Umbilical cord (tissue), 1 donor: ENCODE measurements at regions not wholly inside any gene's neighbourhood (a gene's known extent, or its start where the extent isn't known, plus 50 kb on each side); places are given as distances from the start of the nearest gene placed in this dataset.

Experiments used
- DNase-seq: peaks from one replicate; pipeline ENCODE4 v3.0.0-alpha.2; 2015; ENCODE audit warnings: low spot score

DNA sequence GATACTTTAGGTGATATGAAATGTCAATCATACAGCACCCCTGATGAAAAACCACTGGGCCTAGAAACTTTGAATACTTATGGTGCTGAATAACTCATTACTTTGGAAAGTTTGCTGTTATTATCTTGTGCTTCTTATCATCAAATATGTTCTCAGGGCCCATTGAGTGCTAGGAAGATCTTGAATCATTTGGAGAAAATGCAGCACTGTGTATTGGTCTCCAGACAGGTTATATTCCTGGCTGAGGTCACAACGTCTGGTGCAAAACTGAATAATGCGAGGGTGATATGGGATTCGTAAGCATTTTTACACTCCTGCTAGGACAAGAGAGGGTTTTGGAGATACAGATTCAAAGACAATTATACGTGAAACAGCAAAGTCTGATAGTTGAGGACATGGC lies 249.4 kb upstream of the TNC start:
- DNase-seq: no peak

DNA sequence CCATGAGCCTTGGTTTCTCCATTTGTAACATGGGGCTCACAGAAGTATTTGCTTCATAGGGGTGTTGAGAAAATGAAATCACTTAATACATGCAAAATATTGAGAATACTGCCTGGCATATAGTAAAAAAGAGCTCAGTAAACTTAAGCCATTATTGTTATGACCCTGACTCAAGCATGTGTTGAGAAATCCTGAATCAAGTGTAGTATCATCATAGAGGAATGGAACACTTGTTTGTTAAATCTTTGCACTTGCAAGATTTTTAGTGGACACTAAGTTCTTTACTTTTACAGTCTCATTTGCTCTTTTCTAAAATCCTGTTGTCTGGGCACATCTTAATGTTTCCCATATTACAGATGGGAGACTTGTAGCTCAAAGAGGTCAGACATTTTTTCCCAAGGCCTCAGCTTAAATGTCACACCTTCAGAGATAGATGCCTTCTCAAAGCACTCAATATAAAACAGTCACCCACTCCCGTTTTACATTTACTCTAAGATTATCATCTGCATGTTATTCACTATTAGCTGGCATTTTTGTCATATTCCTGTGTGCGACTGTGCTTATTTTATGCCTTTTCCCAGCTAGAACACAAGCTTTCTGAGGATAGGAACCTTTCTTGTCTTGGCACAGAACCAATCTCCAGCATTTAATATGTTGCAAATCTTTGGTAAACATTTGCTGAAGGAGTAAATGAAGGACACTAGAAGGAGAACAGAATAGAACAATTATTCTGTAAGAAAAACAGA lies 250.0 kb upstream of the TNC start:
- DNase-seq: no peak

DNA sequence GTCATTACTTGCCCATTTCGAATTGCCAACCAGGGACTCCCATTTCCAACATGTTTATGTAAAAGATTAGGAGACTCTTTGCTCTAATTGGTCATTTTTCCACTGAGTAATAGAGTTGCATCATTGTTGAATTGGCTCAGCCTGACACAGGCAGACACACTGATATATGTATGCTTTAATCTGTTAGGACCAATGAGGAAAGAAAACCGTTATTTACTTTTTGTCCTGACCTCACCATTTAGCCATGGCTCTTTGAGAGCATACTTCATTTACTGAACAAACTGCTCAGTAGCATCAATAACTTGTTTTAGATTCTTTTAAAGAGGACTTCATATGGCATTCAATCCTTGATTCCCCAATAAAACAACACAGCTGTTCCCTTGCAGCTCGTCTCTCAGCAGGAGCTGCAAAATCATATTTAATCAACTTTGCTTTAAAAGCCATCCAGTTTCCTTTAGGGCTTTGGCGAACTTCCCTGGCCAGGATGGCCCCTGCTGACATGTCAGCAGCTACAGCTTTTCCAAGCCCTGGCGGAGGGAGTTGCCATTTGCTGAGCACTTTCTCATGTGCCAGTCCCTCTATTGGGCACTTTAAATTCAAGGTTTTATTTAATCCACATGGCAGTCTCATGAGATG lies 251.5 kb upstream of the TNC start:
- DNase-seq: peak; percentile 69

DNA sequence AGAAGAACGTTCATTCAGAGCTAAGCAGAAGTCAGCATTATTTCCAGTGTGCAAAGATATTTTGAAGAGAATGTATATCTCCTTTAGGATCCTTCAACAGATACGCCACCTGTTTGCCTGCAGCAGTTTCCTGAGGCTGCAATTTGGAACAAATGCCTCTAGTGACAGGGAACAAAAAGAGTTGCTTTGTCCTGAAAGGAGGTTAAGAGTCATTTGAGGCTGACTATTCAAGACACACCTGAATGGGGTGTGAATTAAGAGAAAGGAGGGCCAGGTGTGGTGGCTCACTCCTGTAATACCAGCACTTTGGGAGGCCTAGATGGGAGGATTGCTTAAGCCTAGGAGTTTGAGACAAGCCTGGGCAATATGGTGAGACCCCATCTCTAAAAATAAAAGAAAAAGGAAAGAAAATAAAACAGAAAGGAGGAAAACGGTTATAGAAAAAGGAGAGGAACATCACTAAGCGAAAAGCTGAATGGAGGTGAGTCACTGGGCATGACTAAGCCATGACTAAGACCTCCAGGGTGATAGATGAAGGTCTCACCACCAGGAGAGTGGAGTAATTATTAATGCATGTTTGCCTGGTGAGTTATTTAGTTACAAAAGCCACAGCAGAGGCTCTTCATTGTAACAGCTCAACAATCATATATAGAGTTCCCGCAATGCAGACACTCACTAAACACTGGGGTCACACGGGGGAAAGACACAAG lies 255.2 kb upstream of the TNC start:
- DNase-seq: no peak

DNA sequence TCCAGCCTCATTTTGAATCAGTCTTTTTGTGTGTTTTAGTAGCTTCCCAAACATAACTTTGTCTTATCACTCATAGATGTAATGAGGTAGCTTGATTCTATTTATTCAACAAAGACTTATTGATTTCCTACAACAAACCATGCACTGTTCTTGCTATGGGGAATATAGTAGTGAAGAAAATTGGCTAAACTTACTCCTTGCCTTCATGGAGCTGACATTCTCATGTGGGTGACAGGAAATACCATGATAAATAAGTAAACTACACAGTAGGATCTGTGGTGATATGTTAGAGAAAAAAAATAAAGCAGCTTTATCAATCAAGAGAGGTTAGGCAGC lies 255.7 kb upstream of the TNC start:
- no peak for DNase-seq

DNA sequence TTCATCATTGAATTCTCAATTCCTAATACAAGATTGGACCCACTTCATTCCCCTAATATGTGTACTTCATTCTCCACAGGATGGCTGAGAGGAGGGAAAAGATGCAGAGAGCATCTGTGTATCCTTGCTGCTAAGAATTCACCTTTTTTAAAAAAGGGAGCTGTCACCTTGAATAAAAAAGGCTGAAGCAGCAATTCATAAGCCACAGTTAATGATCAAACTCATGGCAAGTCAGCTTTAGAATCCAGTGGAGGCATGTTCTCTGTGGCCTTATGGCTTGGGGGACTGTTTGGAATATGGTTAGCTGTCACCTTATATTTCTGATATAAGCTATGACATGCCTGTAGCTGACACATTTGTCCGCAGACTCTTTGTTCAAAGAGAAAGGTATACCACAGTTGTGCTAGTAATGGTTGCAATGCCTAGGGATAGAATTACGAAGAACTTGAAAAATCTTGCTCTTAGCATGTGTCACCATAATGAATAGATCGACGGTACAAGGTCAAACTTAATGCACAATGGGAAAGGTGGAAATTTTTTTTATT lies 256.8 kb upstream of the TNC start:
- DNase-seq: no peak

DNA sequence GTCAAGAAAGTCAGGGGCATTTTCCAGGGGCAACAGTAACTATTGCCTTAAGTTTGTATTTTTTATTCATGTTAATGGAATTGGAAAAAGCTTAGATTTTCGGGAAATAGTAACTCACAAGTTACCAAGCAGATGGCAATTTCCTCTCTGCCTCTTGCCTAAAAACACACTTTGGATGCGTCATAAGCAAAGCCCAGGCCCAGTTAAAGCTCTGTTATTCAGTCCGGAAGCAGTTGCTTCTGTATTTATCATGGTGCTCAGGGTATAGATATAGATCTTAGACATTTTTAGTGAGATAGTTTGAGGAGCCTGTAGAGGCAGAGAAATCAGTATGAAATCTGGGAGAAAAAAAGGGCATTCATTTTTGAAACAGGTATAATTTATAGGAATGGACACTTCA lies 260.3 kb upstream of the TNC start:
- DNase-seq: no peak

DNA sequence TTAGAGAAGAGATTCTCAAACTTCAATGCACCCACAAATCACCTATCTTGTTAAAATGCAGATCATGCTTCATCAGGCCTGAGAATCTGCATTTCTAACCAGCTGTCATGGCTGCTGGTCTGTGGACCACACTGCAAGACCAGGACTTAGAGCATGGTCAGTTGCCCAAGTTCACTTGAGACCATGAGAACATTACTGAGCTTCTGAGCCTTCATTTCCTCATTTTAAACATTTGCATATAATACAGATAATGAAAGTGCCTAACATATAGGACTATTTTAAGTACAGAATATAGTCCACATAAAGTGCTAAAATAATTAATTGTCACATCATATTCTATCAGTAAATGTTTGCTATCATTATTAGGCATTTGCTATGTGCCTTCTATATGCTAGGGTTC lies 260.8 kb upstream of the TNC start:
- no peak for DNase-seq

DNA sequence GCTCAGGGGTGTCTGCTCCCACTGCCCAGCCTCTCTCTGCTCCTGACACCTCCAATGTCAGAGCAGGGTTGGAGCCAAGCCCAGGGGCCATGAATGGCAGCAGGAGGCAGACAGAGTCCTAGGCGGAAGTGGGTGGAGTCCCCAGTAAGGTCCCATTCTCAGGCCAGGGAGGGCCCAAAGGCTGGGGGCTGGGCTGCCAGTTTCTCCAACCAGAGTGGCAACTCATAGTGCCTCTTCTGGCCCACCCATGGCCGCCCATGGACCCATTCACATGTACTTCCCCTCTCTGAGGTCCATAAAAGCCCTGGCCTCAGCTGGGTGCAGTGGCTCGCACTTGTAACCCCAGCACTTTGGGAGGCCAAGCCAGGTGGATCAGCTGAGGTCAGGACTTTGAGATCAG lies 261.8 kb upstream of the TNC start:
- DNase-seq: no peak

DNA sequence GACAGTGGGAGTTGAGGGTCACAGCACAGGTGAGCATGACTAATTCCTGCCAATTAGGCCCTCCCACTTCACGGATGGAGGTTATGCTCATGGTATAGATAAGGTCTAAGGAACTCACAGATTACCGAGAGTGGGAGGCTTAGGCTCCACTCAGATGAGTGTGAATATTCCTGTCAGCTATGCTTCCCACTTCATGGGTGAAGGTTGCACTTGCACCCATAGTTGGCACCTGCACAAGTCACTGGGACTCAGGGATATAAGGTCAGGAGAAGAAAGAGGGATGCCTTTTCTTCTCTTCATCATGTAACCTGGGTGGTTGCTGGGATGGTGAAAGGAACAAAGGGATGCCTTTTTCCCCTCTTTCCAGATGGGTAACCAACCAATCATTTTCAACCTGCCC lies 264.9 kb upstream of the TNC start:
- DNase-seq: no peak

DNA sequence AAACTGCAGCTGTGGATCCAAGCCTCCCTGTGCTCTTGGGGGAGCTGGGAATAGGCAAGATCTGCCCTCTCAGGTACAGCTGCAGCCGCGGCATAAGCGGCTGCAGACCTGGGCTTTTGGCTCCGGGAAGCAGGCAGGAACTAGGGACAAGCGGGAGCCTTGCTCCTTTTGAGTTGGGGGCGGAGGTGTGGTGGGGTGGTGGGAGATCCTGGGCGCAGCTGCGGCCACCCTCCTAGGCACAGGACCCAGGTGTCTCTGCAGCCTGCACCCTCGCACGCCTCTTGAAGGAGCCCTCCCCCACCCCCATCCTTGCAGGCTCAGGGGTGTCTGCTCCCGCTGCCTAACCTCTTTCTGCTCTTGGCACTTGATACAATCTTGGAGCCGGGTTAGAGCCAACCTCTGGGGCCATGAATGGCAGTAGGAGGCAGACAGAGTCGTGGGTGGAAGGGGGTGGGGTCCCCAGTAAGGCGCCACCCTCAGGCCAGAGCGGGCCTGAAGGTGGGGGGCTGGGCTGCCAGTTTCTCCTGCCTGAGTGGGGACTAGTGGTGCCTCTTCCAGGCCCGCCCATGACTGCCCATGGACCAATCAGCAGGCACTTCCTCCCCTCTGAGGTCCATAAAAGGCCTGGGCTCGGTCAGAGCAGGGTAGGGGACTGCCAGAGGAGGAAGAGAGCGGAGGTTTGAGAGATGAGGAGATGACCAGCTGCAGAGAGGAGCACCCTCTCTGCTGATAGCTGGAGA lies 267.6 kb upstream of the TNC start:
- no peak for DNase-seq

DNA sequence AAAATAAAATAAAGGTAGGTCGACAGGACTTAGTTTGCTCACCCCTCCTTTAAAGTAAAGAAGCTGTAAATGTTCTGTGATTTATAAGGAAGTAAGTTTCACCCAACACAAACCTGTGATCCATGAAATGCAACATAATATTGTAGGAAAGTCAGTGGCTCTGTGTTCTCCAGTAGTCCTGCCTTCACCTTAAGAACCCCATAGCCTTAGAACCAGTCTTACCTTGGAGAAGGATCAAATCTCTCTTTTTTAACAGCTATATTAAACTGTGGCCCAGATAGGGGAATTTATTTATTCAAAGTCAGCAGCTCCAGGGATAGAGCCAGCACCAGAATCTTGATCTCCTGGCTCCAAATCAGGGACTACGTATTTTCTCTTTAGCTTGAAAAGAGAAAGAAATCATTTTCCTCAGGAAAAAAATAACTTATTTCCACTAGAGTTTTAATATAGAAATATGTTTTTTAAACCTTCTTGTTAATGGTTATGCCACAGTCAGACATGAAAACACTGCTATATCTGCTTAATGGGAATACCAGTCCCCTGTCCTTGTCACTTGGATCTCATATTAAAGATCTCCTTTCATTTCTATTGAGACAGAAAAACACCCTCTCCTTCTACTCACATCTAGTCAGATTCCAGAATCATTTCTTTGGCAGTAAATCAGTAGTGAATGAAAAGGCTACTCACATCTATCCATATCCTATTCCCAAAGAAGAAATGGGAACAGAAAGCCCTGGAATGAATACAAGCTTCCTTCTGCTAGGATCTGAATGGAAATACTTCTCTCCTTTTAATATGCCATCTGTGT lies 269.2 kb upstream of the TNC start:
- DNase-seq: peak; percentile 46

DNA sequence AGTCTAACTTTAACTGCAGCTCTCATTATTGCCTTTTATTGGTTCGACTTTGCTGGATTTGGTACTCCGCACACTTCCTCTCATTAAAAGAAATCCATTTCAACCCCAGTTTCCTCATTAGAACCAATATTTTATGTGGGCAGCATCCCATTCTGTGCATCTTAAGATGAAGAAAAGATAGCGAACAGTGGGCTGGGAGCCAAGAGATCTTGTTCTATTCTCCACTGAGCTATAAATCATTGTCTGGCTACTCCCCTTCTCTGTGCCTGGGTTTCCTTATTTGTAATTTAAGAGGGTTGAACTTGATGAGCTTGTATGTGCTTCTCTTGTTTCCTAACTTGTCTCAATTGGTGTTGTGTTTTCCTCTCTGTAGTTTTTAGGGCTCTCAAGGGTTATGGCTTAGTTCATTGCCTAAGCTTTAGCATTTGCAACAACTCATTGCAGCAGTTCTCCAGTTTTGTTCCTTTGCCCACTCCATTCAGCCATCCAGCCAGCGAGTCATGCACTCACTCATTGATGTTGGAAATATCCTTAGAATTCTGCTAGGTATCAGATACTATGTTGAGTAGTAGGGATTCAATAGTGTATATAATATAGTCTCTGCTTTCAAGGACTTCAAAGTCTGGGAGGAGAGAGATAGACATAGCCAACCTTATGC lies 273.3 kb upstream of the TNC start:
- peak; percentile 27 for DNase-seq

DNA sequence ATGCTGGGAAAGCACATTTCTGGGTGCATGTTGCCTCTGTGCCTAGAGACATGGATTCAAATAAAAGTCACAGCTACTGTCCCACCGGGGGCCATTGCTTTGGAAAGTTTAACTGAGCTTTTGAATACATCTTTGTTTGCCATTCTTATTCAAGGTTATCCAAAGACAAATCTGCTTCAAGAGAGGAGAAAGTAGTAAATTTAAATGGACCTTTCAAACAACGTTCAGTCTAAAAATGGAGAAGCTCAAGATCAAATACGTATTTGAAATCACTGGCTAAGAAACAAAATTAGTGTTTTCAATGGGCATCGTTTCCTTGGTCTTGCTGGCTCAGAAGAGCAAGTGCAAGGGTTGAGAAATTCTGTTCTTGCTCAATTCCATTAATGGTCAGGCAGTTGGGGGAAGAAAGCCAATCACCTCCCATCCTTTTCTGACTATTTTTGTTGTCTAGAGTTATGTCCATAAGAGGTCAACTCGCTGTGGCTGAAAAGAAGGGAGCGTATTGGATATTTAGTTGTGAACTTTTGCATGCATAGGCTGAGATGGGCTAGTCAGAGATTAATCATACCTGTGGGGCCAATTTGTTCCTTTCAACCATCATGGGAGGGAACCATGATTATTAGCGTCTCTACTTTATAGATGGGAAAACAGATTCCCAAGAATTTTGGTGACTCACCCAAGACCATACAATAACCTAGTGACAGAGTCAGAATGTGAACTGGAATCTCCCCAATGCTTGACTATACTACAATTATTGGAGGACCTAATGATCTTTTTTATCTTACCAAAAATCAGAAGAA lies 276.2 kb upstream of the TNC start:
- no peak for DNase-seq

DNA sequence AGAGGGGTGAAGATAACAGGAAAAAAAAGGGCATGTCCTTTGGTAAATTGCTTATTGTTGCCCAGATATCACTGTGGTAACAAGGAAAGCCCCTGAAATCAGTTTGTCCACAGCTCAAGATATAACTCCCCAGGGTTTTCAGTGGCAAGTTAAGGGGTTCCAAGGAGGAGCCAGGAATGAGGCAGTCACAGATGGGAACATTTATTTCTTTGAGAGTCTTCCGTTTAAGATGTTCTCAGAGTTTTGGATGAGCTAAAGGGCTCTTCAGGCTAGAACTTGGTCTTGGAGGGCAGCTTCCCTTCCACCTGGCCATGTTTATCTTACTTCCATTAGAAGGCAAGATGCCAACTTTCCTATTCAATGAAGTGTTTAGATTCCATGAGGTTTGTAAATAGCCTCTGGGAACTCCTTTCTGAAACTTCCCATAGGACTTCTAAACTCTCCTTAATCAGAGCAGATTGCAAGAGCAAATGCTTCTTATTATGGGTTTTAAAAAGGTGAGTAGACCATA lies 277.6 kb upstream of the TNC start:
- DNase-seq: no peak

DNA sequence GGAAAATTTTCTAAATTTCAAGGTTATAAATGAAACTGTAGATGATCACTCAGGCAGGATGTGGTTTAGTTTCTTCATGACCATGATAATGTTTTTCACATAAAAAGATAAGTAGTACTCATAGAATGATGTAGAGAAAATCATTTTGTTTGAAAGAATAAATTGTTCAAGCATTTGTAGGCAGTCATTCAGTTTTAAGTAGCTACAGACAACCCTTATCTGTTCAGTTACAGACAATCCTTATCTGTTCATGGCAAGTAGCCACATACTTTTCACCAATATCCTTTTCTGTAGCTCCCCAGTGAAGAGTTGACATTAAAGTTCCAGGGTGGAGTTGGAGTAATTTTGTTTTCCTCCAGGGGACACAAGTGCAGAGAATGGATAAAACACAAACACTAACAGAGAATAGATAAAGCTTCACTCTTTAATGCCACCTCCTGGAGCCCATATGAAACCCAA lies 278.1 kb upstream of the TNC start:
- DNase-seq: peak; percentile 44

DNA sequence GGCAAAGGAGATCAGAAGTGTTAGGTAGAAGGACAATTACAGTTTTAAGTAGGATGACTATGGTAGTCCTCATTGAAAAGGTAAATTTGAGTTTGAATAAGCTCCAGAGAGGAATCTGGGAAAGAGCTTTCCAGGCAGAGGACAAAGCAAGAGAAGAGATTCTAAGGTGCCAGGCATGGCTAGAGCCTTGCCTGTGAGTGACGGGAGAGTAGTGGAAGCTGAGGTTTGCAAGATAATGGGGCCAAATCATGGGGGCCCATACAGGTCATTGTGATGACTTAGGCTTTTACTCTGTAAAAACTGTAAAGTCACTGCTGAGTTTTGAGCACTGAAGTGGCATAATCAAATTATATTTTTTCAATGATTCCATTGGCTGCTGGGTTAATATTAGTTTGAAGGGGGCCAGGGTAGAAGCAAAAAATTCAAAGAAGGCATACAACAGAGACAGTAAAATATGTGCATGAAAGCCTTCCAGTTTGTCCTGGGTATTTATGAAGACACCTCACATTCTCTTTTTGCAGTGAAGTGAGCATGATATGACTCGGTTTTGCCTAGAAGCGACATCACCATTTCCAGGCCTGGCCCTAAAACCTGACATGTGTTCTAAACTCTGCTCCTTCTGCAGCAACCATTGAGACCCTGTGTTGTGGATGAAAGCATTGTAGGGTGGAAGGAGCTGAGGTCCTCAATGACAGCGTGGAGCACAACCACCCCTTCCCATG lies 279.8 kb upstream of the TNC start:
- DNase-seq: no peak

DNA sequence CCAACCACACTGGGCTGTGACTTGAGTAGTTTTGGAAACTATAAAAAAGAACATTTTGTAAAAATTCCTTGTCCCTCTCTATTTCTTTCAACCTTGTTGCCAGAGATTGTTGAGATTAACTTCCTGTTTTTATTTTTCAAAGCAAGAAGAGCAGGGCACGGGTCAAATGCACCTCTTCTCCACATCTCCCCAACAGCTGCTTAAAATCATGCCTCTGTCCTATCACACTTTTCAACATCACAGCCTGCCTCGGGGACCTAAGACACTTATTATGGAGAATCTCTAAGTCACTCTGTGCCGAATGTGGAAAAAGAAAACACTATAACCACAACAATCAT lies 280.3 kb upstream of the TNC start:
- no peak for DNase-seq

DNA sequence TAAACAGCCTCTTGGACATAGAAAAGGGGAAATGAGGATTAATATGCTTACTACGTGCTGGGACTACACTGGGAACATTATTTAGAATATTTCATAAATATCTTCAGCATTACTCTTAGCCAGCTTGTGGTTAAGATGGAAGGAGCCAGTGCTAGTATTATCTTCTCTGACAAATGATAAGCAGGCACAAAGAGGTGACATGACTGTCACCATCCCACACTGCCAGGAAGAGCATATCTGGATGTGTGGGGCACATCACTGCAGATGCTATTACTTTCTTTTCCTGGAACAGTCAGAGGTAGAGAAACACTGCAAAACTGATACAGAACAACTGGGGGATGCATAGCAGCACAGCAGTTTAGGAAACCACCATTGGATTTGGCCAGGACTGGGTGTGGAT lies 281.0 kb upstream of the TNC start:
- no peak for DNase-seq
